Limb (tissue), 2 donors: ENCODE measurements at regions not wholly inside any gene's neighbourhood (a gene's known extent, or its start where the extent isn't known, plus 50 kb on each side); places are given as distances from the start of the nearest gene placed in this dataset.
"Not testable (repeated sequence)": the region's sequence is repeated elsewhere in the genome, so short reads cannot be mapped to it uniquely, and the experiment has no call there.

Experiments
- DNase-seq, 2 donors: peaks; one replicate each; pipeline ENCODE4 v3.0.0-alpha.2; 2016; ENCODE audit errors: extremely low spot score in 2 of 2

DNA sequence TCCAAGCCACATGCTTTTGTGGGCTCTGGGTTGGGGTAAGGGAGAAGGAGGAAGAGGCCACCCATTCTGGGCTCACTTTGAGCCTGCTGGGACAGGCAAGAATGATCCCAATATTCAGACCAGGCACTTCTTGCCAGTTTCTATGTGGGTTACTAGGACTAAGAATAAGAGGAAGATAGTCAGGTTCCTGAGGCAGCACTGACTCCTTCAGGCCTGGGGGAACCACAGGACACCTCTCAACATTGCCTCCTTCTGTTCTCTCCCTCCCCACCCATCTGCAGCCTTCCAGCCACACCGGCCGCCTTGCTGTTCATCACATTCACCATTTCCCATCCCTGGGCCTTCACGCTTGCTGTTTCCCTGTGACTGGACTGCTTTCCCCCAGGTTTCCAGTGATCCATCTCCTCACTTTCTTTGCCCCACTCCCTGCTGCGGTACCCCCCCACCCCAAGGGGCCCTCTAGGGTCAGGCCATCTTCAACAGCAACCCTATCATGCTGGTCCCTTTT lies 69.2 kb upstream of the SIRPA start:
- DNase-seq: no peak

DNA sequence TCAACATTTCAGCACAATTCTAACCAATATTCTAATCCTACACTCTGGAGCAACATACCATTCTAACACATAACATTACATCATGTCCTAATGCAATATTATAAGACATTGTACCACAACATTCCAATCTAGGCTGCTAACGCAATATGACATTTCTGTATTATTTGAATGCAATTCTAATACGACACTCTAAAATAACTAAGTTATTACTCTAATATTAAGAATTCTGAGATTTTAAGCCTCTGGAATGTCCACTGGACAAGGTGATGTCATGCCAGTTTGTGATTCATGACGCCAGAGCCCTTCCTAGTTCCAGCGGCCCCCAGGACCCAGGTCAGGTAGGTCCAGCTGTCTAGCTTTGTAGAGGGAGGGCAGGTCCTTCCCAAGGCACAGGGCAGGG lies 69.7 kb upstream of the SIRPA start:
- no peak for DNase-seq

DNA sequence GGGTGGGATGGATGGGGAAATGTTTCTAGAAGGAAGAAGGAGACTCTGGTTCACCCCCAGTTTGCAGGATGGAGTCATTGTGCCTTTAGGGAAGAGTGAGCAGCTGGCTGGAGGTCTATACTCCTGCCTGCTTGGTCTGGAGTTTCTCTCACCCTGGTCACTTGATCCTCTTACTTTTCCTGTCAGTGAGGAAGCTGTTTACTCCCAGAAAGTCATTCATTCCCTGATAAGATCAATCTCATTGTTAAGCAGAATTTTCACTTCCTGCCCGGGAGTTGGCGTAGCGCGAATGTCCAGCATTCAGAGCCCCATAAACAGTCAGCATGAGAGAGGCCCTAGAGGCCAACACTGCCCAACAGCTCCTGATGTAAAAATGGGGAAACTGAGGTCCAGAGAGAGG lies 70.4 kb upstream of the SIRPA start:
- no peak for DNase-seq

DNA sequence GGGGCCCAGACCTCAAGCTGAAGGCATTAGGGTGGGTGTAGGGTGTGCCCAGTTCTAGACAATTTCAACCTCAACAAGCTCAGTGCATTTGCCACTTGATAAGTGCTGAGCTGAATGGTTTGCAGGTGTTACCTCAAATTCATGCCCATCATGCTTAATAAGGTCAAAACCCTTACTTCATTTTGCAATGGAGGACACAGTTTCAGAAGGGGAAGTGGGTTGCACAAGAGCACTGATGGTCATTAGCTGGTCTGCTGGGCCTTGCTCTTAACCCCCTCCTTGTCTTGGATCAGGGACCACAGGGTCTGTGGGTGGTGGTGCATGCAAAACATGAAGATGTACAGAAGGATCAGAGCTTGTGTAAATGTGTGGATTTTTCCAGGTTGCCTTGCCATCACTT lies 71.0 kb upstream of the SIRPA start:
- DNase-seq: no peak

DNA sequence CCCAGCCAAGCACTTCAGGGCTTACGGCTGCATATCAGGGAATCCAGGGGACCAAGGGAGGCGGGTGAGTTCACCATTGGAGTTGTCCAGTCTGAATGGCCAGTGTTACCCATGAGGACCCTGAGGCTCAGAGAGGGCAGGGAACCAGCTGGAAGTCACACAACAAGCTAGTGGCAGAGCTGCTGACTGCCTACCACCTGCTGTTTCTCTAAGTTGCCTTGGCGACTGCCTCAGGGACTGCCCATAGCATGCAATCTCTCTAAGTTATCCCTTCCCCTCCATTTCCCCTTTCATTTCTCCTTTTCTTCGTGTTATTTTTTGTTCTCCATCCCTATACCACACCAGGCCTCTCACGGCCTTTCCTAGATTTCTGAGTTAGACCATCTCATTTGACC lies 71.8 kb upstream of the SIRPA start:
- no peak for DNase-seq

DNA sequence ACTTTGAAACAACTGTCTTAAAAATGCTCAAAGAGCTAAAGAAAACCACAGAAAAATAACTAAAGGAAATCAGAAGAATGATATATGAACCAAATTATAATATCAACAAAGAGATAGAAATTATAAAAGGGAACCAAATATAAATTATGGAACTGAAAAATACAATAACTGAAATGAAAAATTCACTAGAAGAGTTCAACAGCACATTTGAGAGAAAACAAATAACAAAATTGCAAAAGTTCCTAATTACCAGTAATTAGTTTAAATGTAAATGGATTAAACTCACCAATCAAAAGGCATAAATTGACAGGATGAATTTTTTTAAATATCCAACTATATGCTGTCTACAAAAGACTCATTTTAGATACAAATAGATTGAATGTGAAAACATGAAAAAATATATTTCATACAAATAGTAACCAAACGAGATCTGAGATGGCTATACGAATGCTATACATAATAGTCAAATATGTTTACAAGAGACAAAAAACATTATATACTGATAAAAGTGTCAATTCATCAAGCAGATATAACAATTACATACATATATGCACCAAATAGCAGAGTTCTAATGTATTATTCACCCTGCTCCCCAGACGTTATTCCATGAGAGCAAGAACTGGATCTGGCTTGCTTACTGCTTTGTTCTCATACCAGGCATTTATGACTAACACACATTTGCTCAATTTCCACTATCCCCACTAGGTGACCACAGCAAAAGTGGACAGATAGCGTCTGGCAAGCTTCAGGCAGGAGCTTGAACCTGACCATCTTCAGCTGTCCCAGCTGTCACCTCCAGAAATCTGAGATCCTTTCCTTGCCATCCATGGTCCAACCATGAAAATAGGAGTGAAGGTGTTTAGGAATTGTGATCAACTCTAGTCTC lies 72.4 kb upstream of the SIRPA start:
- DNase-seq: no peak

DNA sequence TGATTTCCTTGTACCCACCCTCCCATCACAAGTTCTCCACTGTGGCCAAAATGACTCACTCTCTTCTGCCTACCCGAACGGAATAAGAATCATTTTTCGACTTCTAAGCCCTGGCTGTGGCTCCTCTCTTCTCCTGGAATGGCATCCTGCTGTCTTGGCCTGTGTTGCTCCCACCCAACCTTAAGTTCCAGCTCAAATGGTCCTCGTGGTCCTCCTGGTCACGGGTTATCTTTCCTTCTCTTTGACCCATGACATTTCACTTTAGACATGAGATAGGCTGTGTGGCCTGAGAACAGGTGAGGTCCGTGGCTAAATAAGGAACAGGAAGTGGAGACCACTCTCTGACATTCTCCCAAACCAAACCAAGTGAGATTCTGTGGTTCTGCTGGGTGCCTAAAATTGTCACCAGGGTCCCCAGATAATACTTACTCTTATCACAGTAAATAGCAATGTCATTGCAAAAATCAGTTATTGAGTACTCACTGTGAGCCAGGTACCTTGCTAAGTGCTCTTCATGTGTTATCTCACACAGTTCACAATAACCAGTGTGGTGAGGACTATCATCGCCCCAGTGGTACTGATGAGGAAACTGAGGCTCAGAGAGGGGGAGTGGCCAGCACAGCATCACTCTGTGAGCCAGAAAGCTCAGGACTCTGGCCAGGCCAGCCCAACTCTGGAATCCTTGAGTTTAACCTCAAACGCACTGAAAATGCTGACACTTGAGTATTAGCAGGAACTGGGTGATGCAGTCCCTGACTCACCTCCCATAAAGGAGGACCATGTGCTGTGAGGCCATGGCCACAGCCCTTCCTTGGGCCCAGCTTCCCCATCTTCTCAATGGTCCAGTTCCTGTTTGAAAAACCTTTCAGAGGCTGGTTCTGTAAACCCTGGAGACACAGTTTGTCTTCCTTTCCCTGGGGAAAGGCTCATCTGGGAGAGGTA lies 74.8 kb upstream of the SIRPA start:
- no peak for DNase-seq

GRCh38 chr20:1819311-1820137 lies 75.7 kb upstream of the SIRPA start:
- DNase-seq: no peak

GRCh38 chr20:1818895-1819294 lies 76.3 kb upstream of the SIRPA start:
- no peak for DNase-seq

DNA sequence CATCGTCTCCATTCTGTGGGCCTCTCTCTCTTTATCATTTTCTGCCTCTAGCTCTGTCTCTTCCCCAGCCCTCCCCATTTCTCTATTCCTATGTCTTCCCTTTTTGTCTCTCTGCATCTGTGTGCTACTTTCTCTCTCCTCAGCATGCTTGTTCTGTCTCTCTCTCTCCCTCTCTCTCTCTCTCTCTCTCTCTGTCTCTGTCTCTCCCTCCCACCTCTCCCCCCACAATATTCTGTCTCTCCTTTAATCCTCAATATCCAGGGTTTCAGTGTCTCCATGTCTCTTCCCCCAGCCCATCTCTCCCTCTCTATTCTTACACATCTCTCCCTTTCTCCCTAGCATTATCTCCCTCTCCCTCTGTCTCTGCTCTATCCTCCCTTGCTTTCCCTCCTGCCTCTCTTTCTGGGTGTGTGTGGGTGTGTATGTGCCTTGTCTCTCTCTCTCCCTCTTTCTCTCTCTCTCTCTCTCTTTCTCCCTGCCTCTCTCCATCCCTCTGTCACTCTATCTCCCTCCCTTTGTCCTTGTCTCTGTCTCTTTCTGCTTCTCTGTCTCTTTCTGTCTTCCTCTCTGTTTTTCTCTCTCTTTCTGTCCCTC lies 76.9 kb upstream of the SIRPA start:
- no peak for DNase-seq

- peak in 1 of 2 donors; percentile 23 for DNase-seq
Observed at GRCh38 chr20:1817577-1818211, 77.5 kb upstream of the SIRPA start.

- DNase-seq: peak in 1 of 2 donors; percentile 27
Observed at GRCh38 chr20:1816384-1817381, 78.5 kb upstream of the SIRPA start.

- DNase-seq: peak in 1 of 2 donors; percentile 9
Observed at GRCh38 chr20:1815502-1816085, 79.6 kb upstream of the SIRPA start.

DNA sequence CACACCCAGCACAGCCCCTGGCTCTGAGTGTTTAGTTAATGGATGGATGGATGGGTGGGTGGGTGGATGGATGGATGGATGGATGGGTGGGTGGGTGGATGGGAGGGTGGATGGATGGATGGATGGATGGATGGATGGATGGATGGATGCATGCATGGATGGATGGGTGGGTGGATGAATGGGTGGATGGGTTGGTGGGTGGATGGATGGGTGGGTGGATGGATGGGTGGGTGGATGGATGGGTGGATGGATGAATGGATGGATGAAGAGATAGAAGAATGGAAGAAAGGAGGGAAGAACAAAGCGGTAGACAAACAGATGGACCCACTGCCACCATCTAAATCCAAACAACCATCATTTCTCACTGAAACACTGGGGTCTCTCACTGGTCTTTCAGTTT lies 80.3 kb upstream of the SIRPA start:
- not testable (repeated sequence) for DNase-seq

DNA sequence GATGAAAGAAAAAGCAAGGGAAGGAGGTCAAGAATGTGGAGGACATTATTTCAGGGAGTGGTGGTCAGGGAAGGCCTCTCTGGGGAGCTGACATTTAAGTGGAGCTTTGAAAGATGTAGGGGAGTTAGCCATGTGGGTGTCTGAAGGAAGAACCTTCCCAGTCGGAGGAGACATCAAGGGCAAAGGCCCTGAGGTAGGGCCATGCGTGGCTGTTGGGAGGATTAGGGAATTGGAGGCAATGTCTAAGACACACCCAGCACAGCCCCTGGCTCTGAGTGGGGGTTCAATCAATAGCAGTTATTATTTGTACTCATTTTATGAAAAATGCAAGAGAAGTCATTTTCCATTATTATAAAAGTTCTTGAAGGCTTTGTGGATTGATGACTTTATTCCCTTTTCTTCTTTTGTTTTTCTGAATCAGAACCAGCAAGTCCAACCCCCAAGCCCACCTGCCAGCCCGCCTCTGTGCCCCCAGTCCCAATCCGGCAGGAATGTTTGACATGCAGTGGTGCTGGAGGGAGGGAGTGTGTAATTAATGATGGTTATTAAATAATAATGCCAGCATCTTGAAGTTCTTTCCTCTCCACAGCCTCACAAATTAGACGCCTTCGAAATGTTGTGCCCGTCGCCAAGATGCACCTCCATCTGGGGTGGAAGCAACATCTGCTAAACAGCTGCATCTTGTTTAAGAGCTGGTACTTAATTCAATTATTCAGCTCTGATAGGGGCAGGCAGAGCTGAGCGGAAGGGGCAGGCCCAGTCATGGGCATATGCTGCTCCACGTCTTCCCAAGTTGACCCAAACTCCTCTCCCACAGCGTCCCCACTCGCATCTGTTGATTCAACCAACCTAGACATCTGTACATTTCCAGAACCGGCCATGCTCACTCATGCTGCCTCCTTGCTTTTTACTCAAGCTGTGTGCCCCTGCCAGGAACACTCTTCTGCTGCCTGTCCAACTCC lies 81.3 kb upstream of the SIRPA start:
- DNase-seq: peak; percentile 27 to 29

- no peak for DNase-seq
Observed at GRCh38 chr20:1813101-1813529, 82.1 kb upstream of the SIRPA start.
